GM23338 (cell line): ENCODE measurements at regions not wholly inside any gene's neighbourhood (a gene's known extent, or its start where the extent isn't known, plus 50 kb on each side); places are given as distances from the start of the nearest gene placed in this dataset.

Experiments
- ATAC-seq: fragments of 200-7000 bp; cut with Tn5 transposase; 3 replicates; pipeline ENCODE4 v1.9.1; 2020
- DNase-seq: peaks from one replicate; pipeline ENCODE4 v3.0.0-alpha.2; 2015; ENCODE audit warnings: low spot score
- H2AFZ ChIP-seq: fragments of 200-600 bp; sonication (generic); 2 replicates; pipeline ENCODE4 v1.8.0; 2016; ENCODE audit warnings: antibody characterized with exemption, mild to moderate bottlenecking, moderate library complexity
- H3F3A ChIP-seq: fragments of 200-600 bp; sonication (generic); replicated peaks from 2 replicates; pipeline ENCODE4 v1.8.0; 2017; ENCODE audit warnings: antibody characterized with exemption, mixed run types, low read depth
- H3K27ac ChIP-seq: fragments of 200-600 bp; sonication (generic); 2 replicates; pipeline ENCODE4 v1.6.1; 2016; ENCODE audit warnings: low read depth
- H3K27me3 ChIP-seq: fragments of 200-600 bp; sonication (generic); 2 replicates; pipeline ENCODE4 v1.8.0; 2016; ENCODE audit warnings: mild to moderate bottlenecking, mixed run types, moderate library complexity; ENCODE audit not compliant: insufficient read depth
- H3K36me3 ChIP-seq: fragments of 200-600 bp; sonication (generic); 2 replicates; pipeline ENCODE4 v1.8.0; 2016; ENCODE audit warnings: mild to moderate bottlenecking; ENCODE audit not compliant: insufficient read depth
- H3K4me1 ChIP-seq: fragments of 200-600 bp; sonication (generic); 2 replicates; pipeline ENCODE4 v1.8.0; 2016; ENCODE audit warnings: mild to moderate bottlenecking, moderate library complexity; ENCODE audit not compliant: insufficient read depth
- H3K4me2 ChIP-seq: fragments of 200-600 bp; sonication (generic); 2 replicates; pipeline ENCODE4 v1.7.1; 2017; ENCODE audit warnings: mixed run types
- H3K4me3 ChIP-seq: fragments of 200-600 bp; sonication (generic); 2 replicates; pipeline ENCODE4 v1.6.1; 2016; ENCODE audit warnings: mixed run types
- H3K79me2 ChIP-seq: fragments of 200-600 bp; sonication (generic); replicated peaks from 2 replicates; pipeline ENCODE4 v1.8.0; 2017; ENCODE audit warnings: mild to moderate bottlenecking; ENCODE audit not compliant: insufficient read depth
- H3K9me2 ChIP-seq: fragments of 200-600 bp; sonication (generic); 2 replicates; pipeline ENCODE4 v1.8.0; 2017; ENCODE audit not compliant: insufficient read depth
- H4K20me1 ChIP-seq: fragments of 200-600 bp; sonication (generic); replicated peaks from 2 replicates; pipeline ENCODE4 v1.8.0; 2017; ENCODE audit warnings: mild to moderate bottlenecking; ENCODE audit not compliant: insufficient read depth
- H3K27ac Mint-ChIP-seq: 2 replicates; pipeline ENCODE4 v1.8.0; 2020; ENCODE audit warnings: inconsistent platforms, mild to moderate bottlenecking, moderate library complexity, mixed read lengths
- H3K27me3 Mint-ChIP-seq: 3 replicates; pipeline ENCODE4 v1.8.0; 2022; ENCODE audit warnings: low read depth, mild to moderate bottlenecking, moderate library complexity, mixed read lengths, inconsistent platforms; ENCODE audit not compliant: insufficient read depth, poor library complexity
- H3K36me3 Mint-ChIP-seq: 3 replicates; pipeline ENCODE4 v1.8.0; 2021; ENCODE audit warnings: low read depth, mild to moderate bottlenecking, inconsistent platforms, moderate library complexity, mixed read lengths
- H3K4me1 Mint-ChIP-seq: 3 replicates; pipeline ENCODE4 v1.8.0; 2020; ENCODE audit warnings: mild to moderate bottlenecking, inconsistent platforms, mixed read lengths
- H3K4me3 Mint-ChIP-seq: 3 replicates; pipeline ENCODE4 v1.8.0; 2021; ENCODE audit warnings: moderate library complexity, mild to moderate bottlenecking, inconsistent platforms, mixed read lengths
- H3K9me3 Mint-ChIP-seq: 3 replicates; pipeline ENCODE4 v1.8.0; 2020; ENCODE audit warnings: moderate library complexity, mild to moderate bottlenecking, inconsistent platforms, mixed read lengths
- CREB1 ChIP-seq: fragments of 250-450 bp; sonication (Bioruptor Pico); IDR thresholded peaks from 2 replicates; pipeline ENCODE4 v1.5.0; 2020; ENCODE audit warnings: low read depth, mild to moderate bottlenecking, moderate library complexity
- CTCF ChIP-seq, 2 experiments: fragments of 200-600 bp in 1 of 2; sonication (generic) in 1 of 2; conservative IDR thresholded peaks; 2 replicates each; pipeline versions ENCODE4 v1.5.1 to v1.6.1; 2016 to 2017; ENCODE audit warnings: antibody characterized with exemption in 2 of 2, low read depth in 2 of 2, mild to moderate bottlenecking in 2 of 2, moderate library complexity in 1 of 2
- EZH2 ChIP-seq: fragments of 200-600 bp; sonication (generic); IDR thresholded peaks from one replicate; pipeline ENCODE4 v1.8.0; 2017; ENCODE audit warnings: antibody characterized with exemption, mild to moderate bottlenecking, low read depth; ENCODE audit not compliant: unreplicated experiment
- EZH2phosphoT487 ChIP-seq: fragments of 200-600 bp; sonication (generic); IDR thresholded peaks from one replicate; pipeline ENCODE4 v1.8.1; 2018; ENCODE audit warnings: antibody characterized with exemption; ENCODE audit not compliant: unreplicated experiment
- JUNB ChIP-seq: IDR thresholded peaks from one replicate; pipeline ENCODE4 v1.6.1; 2016; ENCODE audit warnings: antibody characterized with exemption; ENCODE audit not compliant: unreplicated experiment
- NANOG ChIP-seq: IDR thresholded peaks from 2 replicates; pipeline ENCODE4 v1.6.1; 2016; ENCODE audit warnings: antibody characterized with exemption, borderline replicate concordance
- POLR2AphosphoS5 ChIP-seq: IDR thresholded peaks from 2 replicates; pipeline ENCODE4 v1.6.1; 2016; ENCODE audit warnings: antibody characterized with exemption, low read depth
- REST ChIP-seq: IDR thresholded peaks from one replicate; pipeline ENCODE4 v1.6.1; 2018; ENCODE audit warnings: antibody characterized with exemption; ENCODE audit not compliant: unreplicated experiment
- STAT1 ChIP-seq: IDR thresholded peaks from one replicate; pipeline ENCODE4 v1.6.1; 2016; ENCODE audit warnings: antibody characterized with exemption; ENCODE audit not compliant: unreplicated experiment
- ZNF114 ChIP-seq: fragments of 250-450 bp; sonication (Bioruptor Pico); IDR thresholded peaks from 2 replicates; pipeline ENCODE4 v1.5.0; 2020; ENCODE audit warnings: mild to moderate bottlenecking, moderate library complexity
- ZNF331 ChIP-seq: fragments of 250-450 bp; sonication (Bioruptor Pico); IDR thresholded peaks from 2 replicates; pipeline ENCODE4 v1.5.0; 2020; ENCODE audit warnings: low read depth, mild to moderate bottlenecking, moderate library complexity
- TF ChIP-seq, protein P1 (sequence below): fragments of 250-450 bp; sonication (Bioruptor Pico); IDR thresholded peaks from 2 replicates; pipeline ENCODE4 v1.5.0; 2020; ENCODE audit warnings: mild to moderate bottlenecking, moderate library complexity
- TF ChIP-seq, protein P2 (sequence below): IDR thresholded peaks from 2 replicates; pipeline ENCODE4 v1.6.1; 2016; ENCODE audit warnings: antibody characterized with exemption

- Histone ChIP-seq H3K4me1 (peaks cover 9% of the 10 kb centered on the region; the same call in 1 of the 2 replicates), H3K4me2 (no peak overlapping the region), H3K79me2 (no peaks in the 10 kb centered on the region), H4K20me1 (no peaks in the 10 kb centered on the region), H3K4me3 (no peak overlapping the region), H3K9me2 (no peaks in the 10 kb centered on the region), H3K27me3 (no peaks in the 10 kb centered on the region), H3K36me3 (no peaks in the 10 kb centered on the region), H3K27ac (no peak overlapping the region), H3F3A (no peaks in the 10 kb centered on the region), H2AFZ (no peak overlapping the region)
- no peak for ATAC-seq
- Mint-ChIP-seq H3K27me3 (peaks cover 4% of the 10 kb centered on the region), H3K27ac (no peak overlapping the region), H3K36me3 (peaks cover 8% of the 10 kb centered on the region; the same call in 1 of the 3 replicates), H3K4me3 (no peak overlapping the region), H3K4me1 (peaks cover 20% of the 10 kb centered on the region; the same call in 2 of the 3 replicates), H3K9me3 (peaks cover 12% of the 10 kb centered on the region)
- no peak for DNase-seq
- TF ChIP-seq NANOG (no peak), ZNF114 (CRISPR knock-in tag) (no peak), CTCF (conservative IDR thresholded peaks at IDR 0.05; ENCODE audit: low read depth in 2 of 2) (no peak), ZNF331 (CRISPR knock-in tag) (no peak), EZH2phosphoT487 (no peak), STAT1 (no peak), POLR2AphosphoS5 (no peak), CREB1 (CRISPR knock-in tag) (no peak), JUNB (no peak), EZH2 (no peak), REST (no peak)
- TF ChIP-seq, protein P1, sequence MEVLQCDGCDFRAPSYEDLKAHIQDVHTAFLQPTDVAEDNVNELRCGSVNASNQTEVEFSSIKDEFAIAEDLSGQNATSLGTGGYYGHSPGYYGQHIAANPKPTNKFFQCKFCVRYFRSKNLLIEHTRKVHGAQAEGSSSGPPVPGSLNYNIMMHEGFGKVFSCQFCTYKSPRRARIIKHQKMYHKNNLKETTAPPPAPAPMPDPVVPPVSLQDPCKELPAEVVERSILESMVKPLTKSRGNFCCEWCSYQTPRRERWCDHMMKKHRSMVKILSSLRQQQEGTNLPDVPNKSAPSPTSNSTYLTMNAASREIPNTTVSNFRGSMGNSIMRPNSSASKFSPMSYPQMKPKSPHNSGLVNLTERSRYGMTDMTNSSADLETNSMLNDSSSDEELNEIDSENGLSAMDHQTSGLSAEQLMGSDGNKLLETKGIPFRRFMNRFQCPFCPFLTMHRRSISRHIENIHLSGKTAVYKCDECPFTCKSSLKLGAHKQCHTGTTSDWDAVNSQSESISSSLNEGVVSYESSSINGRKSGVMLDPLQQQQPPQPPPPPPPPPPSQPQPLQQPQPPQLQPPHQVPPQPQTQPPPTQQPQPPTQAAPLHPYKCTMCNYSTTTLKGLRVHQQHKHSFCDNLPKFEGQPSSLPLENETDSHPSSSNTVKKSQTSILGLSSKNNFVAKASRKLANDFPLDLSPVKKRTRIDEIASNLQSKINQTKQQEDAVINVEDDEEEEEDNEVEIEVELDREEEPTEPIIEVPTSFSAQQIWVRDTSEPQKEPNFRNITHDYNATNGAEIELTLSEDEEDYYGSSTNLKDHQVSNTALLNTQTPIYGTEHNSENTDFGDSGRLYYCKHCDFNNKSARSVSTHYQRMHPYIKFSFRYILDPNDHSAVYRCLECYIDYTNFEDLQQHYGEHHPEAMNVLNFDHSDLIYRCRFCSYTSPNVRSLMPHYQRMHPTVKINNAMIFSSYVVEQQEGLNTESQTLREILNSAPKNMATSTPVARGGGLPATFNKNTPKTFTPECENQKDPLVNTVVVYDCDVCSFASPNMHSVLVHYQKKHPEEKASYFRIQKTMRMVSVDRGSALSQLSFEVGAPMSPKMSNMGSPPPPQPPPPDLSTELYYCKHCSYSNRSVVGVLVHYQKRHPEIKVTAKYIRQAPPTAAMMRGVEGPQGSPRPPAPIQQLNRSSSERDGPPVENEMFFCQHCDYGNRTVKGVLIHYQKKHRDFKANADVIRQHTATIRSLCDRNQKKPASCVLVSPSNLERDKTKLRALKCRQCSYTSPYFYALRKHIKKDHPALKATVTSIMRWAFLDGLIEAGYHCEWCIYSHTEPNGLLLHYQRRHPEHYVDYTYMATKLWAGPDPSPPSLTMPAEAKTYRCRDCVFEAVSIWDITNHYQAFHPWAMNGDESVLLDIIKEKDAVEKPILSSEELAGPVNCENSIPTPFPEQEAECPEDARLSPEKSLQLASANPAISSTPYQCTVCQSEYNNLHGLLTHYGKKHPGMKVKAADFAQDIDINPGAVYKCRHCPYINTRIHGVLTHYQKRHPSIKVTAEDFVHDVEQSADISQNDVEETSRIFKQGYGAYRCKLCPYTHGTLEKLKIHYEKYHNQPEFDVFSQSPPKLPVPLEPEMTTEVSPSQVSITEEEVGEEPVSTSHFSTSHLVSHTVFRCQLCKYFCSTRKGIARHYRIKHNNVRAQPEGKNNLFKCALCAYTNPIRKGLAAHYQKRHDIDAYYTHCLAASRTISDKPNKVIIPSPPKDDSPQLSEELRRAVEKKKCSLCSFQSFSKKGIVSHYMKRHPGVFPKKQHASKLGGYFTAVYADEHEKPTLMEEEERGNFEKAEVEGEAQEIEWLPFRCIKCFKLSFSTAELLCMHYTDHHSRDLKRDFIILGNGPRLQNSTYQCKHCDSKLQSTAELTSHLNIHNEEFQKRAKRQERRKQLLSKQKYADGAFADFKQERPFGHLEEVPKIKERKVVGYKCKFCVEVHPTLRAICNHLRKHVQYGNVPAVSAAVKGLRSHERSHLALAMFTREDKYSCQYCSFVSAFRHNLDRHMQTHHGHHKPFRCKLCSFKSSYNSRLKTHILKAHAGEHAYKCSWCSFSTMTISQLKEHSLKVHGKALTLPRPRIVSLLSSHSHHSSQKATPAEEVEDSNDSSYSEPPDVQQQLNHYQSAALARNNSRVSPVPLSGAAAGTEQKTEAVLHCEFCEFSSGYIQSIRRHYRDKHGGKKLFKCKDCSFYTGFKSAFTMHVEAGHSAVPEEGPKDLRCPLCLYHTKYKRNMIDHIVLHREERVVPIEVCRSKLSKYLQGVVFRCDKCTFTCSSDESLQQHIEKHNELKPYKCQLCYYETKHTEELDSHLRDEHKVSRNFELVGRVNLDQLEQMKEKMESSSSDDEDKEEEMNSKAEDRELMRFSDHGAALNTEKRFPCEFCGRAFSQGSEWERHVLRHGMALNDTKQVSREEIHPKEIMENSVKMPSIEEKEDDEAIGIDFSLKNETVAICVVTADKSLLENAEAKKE: no peak
- TF ChIP-seq, protein P2, sequence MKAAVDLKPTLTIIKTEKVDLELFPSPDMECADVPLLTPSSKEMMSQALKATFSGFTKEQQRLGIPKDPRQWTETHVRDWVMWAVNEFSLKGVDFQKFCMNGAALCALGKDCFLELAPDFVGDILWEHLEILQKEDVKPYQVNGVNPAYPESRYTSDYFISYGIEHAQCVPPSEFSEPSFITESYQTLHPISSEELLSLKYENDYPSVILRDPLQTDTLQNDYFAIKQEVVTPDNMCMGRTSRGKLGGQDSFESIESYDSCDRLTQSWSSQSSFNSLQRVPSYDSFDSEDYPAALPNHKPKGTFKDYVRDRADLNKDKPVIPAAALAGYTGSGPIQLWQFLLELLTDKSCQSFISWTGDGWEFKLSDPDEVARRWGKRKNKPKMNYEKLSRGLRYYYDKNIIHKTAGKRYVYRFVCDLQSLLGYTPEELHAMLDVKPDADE: no peak
Observed at GRCh38 chr20:53852691-53853090, 217.7 kb downstream of the BCAS1 start.
